T-helper 17 cell (primary cell): ENCODE measurements at regions not wholly inside any gene's neighbourhood (a gene's known extent, or its start where the extent isn't known, plus 50 kb on each side); places are given as distances from the start of the nearest gene placed in this dataset.
"Not testable (repeated sequence)": the region's sequence is repeated elsewhere in the genome, so short reads cannot be mapped to it uniquely, and the experiment has no call there.

ENCODE experiments used
- ATAC-seq: fragments of 150-1000 bp; cut with Tn5 transposase; 2 replicates; pipeline ENCODE4 v1.10.0; 2021; ENCODE audit warnings: mild to moderate bottlenecking, moderate library complexity
- DNase-seq, 3 donors: peaks; one replicate each; pipeline versions ENCODE4 v3.0.0 to v3.0.0-alpha.2; 2020 to 2021
- H3K9me3 ChIP-seq: one replicate; pipeline ENCODE4 v1.7.0; 2013; ENCODE audit warnings: low read length, mild to moderate bottlenecking; ENCODE audit not compliant: control insufficient read depth, poor library complexity, severe bottlenecking
- H3K27ac Mint-ChIP-seq: one replicate; pipeline ENCODE4 v1.8.0; 2022; ENCODE audit warnings: mild to moderate bottlenecking, moderate library complexity, mixed read lengths
- H3K27me3 Mint-ChIP-seq: one replicate; pipeline ENCODE4 v1.8.0; 2022; ENCODE audit warnings: mixed read lengths
- H3K36me3 Mint-ChIP-seq: one replicate; pipeline ENCODE4 v1.8.0; 2022; ENCODE audit warnings: low read depth, mixed read lengths
- H3K4me1 Mint-ChIP-seq: one replicate; pipeline ENCODE4 v1.8.0; 2022; ENCODE audit warnings: mild to moderate bottlenecking, mixed read lengths
- H3K4me3 Mint-ChIP-seq: one replicate; pipeline ENCODE4 v1.8.0; 2022; ENCODE audit warnings: mild to moderate bottlenecking, moderate library complexity, mixed read lengths

DNA sequence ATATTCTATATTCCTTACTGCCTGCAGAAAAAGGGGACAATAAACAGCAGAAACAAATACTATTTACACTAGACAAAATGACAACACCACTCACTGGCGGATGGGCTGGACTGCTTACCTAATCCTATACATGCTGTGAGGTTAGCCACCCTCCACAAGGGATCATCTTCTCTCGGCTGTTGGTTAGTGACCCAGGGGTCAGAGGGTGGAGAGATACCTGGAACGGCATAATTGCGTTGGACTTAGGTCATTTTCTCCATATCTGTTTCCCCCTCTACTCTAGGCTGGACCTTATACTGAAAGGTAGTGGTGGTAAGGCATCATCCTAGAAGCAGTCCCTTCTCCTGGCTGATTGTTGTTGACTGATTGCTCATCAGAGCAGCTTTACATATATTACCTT, 286.8 kb upstream of the UGT8 start:
- no peak overlapping the region for H3K4me3 Mint-ChIP-seq
- H3K9me3 ChIP-seq, result no peaks in the 10 kb centered on the region
- no peaks in the 10 kb centered on the region for H3K4me1 Mint-ChIP-seq
- no peaks in the 10 kb centered on the region for H3K36me3 Mint-ChIP-seq
- DNase-seq (no peak), ATAC-seq (no peak)
- peaks cover 25% of the 10 kb centered on the region for H3K27me3 Mint-ChIP-seq
- no peak overlapping the region for H3K27ac Mint-ChIP-seq

GRCh38 chr4:114312338-114312737, 286.3 kb upstream of the UGT8 start:
- Mint-ChIP-seq H3K27me3 (peaks cover 28% of the 10 kb centered on the region), H3K27ac (no peak overlapping the region), H3K4me1 (no peaks in the 10 kb centered on the region), H3K4me3 (no peak overlapping the region), H3K36me3 (no peaks in the 10 kb centered on the region)
- DNase-seq, result no peak
- H3K9me3 ChIP-seq, result no peaks in the 10 kb centered on the region
- ATAC-seq, result no peak

DNA sequence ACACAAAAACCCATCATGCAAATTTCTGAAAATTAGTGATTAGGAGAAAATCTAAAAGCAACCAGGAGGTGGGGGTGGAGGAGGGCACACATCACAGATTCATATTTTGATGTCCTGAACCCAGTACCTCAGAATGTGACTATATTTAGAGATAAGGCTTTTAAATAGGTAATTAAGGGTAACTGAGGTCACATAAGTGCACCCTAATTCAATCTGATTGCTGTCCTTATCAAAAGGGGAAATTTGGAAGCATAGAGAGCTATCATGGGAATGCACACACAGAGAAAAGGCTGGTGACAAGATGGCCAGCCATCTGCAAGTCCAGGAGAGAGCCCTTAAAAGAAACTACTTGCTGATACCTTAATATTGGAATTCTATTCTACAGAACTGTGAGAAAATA, 281.8 kb upstream of the UGT8 start:
- H3K9me3 ChIP-seq, result no peaks in the 10 kb centered on the region
- H3K27ac Mint-ChIP-seq, result no peak overlapping the region
- peaks cover 16% of the 10 kb centered on the region for H3K27me3 Mint-ChIP-seq
- no peaks in the 10 kb centered on the region for H3K36me3 Mint-ChIP-seq
- H3K4me3 Mint-ChIP-seq, result no peak overlapping the region
- ATAC-seq (no peak), DNase-seq (no peak)
- H3K4me1 Mint-ChIP-seq, result no peaks in the 10 kb centered on the region

GRCh38 chr4:114317564-114317963, 281.0 kb upstream of the UGT8 start:
- no peak overlapping the region for H3K27ac Mint-ChIP-seq
- DNase-seq, result no peak
- H3K9me3 ChIP-seq, result no peaks in the 10 kb centered on the region
- ATAC-seq, result no peak
- H3K27me3 Mint-ChIP-seq, result peaks cover 9% of the 10 kb centered on the region
- H3K4me3 Mint-ChIP-seq, result no peak overlapping the region
- no peaks in the 10 kb centered on the region for H3K4me1 Mint-ChIP-seq
- no peaks in the 10 kb centered on the region for H3K36me3 Mint-ChIP-seq

- peaks cover 9% of the 10 kb centered on the region for H3K27me3 Mint-ChIP-seq
- DNase-seq (no peak), ATAC-seq (no peak)
- no peak overlapping the region for H3K4me3 Mint-ChIP-seq
- no peaks in the 10 kb centered on the region for H3K4me1 Mint-ChIP-seq
- no peak overlapping the region for H3K27ac Mint-ChIP-seq
- no peaks in the 10 kb centered on the region for H3K36me3 Mint-ChIP-seq
- H3K9me3 ChIP-seq, result no peaks in the 10 kb centered on the region
These were observed 280.3 kb upstream of the UGT8 start for GRCh38 chr4:114318309-114318708.

- ATAC-seq (no peak), DNase-seq (no peak)
These were observed 278.5 kb upstream of the UGT8 start for GRCh38 chr4:114320126-114320525.

GRCh38 chr4:114321366-114321765, 277.2 kb upstream of the UGT8 start:
- no peaks in the 10 kb centered on the region for H3K9me3 ChIP-seq
- Mint-ChIP-seq H3K27ac (no peak overlapping the region), H3K4me1 (peaks cover 2% of the 10 kb centered on the region), H3K27me3 (peaks cover 7% of the 10 kb centered on the region), H3K36me3 (no peaks in the 10 kb centered on the region), H3K4me3 (no peak overlapping the region)
- no peak for DNase-seq
- ATAC-seq, result no peak

More at GRCh38 chr4:114320126-114320525, 278.5 kb upstream of the UGT8 start:
- H3K27me3 Mint-ChIP-seq, result peaks cover 9% of the 10 kb centered on the region
- no peak overlapping the region for H3K27ac Mint-ChIP-seq
- H3K36me3 Mint-ChIP-seq, result no peaks in the 10 kb centered on the region
- H3K9me3 ChIP-seq, result no peaks in the 10 kb centered on the region
- no peaks in the 10 kb centered on the region for H3K4me1 Mint-ChIP-seq
- H3K4me3 Mint-ChIP-seq, result no peak overlapping the region

DNA sequence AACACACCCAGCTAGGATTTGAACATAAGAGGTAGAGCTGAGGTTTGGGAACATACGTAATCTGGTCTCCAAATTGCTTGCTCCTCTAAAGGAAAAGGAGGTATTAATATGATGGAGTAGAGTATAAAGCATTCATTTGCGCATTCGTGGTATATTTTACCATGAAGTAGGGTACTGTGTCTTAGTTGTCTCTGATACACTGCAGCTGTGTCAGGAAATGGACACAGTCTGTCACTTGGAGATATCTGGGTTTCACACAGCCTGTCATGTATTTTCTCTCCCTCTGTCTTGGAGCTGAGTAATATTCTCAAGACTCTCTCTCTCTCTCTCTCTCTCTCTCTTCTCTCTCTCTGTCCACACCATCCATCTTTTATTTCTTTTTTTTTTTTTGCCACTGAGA, 274.8 kb upstream of the UGT8 start:
- no peak for ATAC-seq

DNA sequence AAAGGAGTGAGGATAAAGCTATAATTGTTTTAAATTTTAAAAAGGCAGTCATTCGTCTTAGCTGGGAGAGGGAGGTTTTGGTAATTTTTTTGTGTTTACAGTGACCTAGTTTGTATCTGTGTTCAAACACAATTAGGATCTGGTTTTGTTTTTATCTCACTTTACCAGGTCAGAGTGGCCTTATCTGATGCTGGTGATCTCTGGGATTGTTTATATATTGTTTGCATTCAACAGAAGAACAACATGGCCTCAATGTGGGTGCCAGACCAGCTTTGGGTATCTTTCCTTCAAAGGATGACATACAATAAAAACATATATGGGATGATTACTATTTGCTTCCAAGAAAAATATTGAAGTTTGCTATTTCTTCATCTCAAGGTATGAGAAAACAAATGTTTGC, 272.2 kb upstream of the UGT8 start:
- ATAC-seq (no peak), DNase-seq (no peak)
- H3K4me1 Mint-ChIP-seq, result peaks cover 2% of the 10 kb centered on the region
- H3K9me3 ChIP-seq, result no peaks in the 10 kb centered on the region
- H3K4me3 Mint-ChIP-seq, result no peak overlapping the region
- H3K27ac Mint-ChIP-seq, result no peak overlapping the region
- no peaks in the 10 kb centered on the region for H3K27me3 Mint-ChIP-seq
- H3K36me3 Mint-ChIP-seq, result no peaks in the 10 kb centered on the region

More for the DNA sequence above, 274.8 kb upstream of the UGT8 start:
- Mint-ChIP-seq H3K4me1 (peaks cover 2% of the 10 kb centered on the region), H3K4me3 (no peak overlapping the region), H3K27me3 (no peaks in the 10 kb centered on the region), H3K36me3 (no peaks in the 10 kb centered on the region), H3K27ac (no peak overlapping the region)
- H3K9me3 ChIP-seq, result no peaks in the 10 kb centered on the region
- no peak for DNase-seq

DNA sequence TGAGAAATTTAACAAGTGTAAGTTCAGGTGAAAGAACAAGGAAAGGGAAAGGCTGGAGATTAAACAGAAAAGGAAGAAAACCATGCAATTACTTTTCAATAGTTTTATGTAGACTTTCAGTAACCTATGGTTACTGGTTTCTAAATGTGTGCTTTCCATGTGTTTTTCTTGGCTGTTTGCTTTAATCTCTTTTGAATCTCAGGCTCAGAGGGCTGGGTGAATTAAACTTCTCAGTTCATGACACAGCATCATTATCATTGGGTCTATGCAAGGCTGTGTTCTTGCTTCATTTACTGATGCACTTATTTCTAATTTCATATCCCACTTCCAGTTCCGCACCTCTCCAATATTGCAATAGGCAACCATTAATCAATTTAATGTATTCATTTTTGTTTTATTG, 266.5 kb upstream of the UGT8 start:
- DNase-seq (no peak), ATAC-seq (no peak)
- H3K4me1 Mint-ChIP-seq, result no peaks in the 10 kb centered on the region
- H3K4me3 Mint-ChIP-seq, result no peak overlapping the region
- no peaks in the 10 kb centered on the region for H3K27me3 Mint-ChIP-seq
- no peak overlapping the region for H3K27ac Mint-ChIP-seq
- H3K36me3 Mint-ChIP-seq, result no peaks in the 10 kb centered on the region
- no peaks in the 10 kb centered on the region for H3K9me3 ChIP-seq

GRCh38 chr4:114334363-114334762, 264.2 kb upstream of the UGT8 start:
- not testable (repeated sequence) for H3K27me3 Mint-ChIP-seq, H3K4me3 Mint-ChIP-seq, H3K9me3 ChIP-seq, ATAC-seq, H3K27ac Mint-ChIP-seq, H3K4me1 Mint-ChIP-seq, DNase-seq, H3K36me3 Mint-ChIP-seq

DNA sequence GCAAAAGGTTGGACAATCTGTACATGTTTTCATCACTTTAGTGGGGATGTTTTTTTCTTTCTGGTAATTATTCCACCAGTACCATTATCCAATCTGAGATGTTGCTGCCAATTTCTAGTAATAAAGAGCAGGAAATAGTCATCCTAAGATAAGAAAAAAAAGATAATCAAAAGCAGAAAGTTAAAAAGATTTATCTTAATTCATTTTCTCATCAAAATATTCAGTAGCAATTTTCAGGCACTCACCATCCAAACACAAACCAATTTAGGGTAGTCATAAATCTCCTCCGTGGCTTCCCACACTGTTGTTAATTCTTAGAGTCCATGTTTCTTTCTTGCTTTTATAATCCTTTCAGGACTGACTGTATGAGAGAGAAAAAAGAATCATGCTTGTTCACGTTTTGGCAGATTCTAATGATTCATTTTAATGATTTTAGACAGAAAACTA, 263.7 kb upstream of the UGT8 start:
- no peaks in the 10 kb centered on the region for H3K36me3 Mint-ChIP-seq
- ATAC-seq, result no peak
- DNase-seq, result no peak
- H3K27ac Mint-ChIP-seq, result no peak overlapping the region
- no peaks in the 10 kb centered on the region for H3K4me1 Mint-ChIP-seq
- H3K9me3 ChIP-seq, result no peaks in the 10 kb centered on the region
- H3K4me3 Mint-ChIP-seq, result no peak overlapping the region
- H3K27me3 Mint-ChIP-seq, result no peaks in the 10 kb centered on the region

- no peak overlapping the region for H3K4me3 Mint-ChIP-seq
- DNase-seq, result no peak
- H3K9me3 ChIP-seq, result no peaks in the 10 kb centered on the region
- H3K27me3 Mint-ChIP-seq, result no peaks in the 10 kb centered on the region
- no peak for ATAC-seq
- H3K36me3 Mint-ChIP-seq, result no peaks in the 10 kb centered on the region
- H3K27ac Mint-ChIP-seq, result no peak overlapping the region
- H3K4me1 Mint-ChIP-seq, result no peaks in the 10 kb centered on the region
These were observed 263.3 kb upstream of the UGT8 start for GRCh38 chr4:114335339-114335738.

GRCh38 chr4:114343015-114343414, 255.6 kb upstream of the UGT8 start:
- Mint-ChIP-seq H3K27ac (no peak overlapping the region), H3K4me3 (no peak overlapping the region), H3K4me1 (no peaks in the 10 kb centered on the region), H3K27me3 (peaks cover 6% of the 10 kb centered on the region), H3K36me3 (no peaks in the 10 kb centered on the region)
- DNase-seq (no peak), ATAC-seq (no peak)
- no peaks in the 10 kb centered on the region for H3K9me3 ChIP-seq
